HG02763 (cell line): ENCODE measurements at regions not wholly inside any gene's neighbourhood (a gene's known extent, or its start where the extent isn't known, plus 50 kb on each side); places are given as distances from the start of the nearest gene placed in this dataset.

Experiments used
- ATAC-seq: cut with Tn5 transposase; IDR thresholded peaks from one replicate; pipeline ENCODE4 v1.9.1; 2021; ENCODE audit warnings: mild to moderate bottlenecking, moderate library complexity; ENCODE audit not compliant: unreplicated experiment

DNA sequence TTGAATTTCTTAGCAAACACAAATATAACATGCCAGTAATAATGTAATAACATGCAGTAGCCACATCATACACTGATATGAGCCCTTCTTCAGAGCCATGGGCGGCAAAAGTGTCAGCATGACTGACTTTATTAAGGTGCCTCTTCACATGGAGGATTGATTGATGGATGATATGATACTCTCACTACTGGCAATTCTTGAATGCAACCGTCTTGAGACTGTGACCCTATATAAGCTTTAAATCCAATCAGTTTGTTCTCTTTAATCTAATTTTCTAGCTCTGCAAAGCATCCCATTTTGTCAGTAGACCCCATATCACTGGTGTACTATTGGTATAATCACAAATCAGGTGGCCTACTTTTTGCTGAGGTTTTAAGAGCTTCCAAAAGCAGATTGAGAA lies 463.7 kb upstream of the ROBO2 start:
- ATAC-seq: no peak

DNA sequence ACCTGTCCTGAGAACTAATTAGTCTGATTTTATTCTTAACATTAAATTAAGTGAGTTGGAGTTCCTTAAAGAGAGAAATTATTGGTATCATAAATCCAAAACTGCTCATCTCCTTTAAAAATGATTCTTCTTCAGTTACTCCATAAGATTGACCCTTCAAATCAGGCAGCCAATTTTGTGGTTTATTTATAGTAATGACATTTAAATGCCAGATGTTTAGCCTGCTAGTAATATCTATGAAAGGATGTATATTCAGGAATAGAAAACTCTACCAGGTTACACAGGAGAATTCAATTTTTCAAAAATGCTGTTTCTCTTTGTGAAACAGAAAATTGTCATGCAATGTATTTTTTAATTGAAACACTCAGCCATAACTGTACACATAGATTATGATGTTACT lies 457.8 kb upstream of the ROBO2 start:
- ATAC-seq: no peak

DNA sequence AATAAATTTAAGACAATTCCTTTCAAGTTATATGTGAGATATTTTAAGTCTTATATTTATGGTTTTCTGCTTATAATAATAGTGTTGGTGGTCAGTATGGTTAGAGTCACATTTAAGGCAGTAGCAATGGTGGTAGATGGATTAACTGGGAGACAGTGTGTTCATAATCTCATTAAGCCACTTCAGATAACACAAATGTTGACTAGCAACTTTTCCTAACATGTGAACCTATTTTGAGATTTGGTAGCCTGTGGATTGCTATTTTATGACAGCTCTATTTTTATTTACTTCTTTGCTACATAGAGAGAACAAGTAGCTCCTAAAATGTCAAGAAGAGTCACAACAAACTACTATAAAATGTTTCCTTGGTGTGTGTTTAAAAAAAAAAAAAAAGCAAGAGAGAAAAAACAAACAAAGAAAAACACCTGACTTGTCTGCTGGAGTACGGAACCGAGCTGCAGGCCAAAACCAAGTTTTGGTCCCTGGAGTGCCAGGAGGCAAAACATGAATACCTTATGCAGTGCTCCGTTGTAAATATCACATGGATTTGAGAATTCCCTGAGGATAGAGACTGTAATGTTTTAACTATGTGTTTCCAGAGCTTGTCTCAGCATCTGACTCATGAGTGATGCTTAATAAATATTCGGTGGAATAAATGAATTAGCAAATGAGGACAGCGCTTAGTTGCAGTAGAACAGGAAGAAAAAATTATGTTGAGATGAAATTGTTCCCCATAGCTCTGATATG lies 457.1 kb upstream of the ROBO2 start:
- ATAC-seq: no peak

DNA sequence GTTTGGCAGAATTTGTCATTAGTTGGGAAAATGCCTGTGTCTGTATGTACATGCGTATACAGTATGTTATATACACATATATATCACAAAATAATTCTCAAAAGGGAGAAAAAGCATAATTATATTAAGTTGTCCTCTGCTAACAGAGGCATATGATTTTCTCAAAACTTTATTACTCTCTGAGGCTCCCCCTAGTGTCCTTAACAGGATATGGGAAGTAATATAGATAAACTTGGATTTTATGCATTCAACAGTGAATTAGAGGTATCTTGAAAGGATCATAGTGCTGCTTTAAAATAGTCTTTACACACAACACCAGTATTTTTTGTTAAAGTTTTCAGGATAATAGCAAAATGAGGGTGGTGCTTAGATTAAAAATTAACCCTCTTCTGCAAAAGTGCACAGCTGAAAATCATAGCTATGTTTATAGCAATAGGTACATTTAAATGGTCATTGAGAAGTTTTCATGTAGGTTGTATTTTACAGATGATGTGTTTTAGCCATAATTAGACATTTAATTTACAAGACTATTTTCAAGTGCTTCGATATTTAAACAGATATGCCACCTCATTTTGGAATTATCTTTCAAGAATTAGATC lies 454.0 kb upstream of the ROBO2 start:
- no peak for ATAC-seq

DNA sequence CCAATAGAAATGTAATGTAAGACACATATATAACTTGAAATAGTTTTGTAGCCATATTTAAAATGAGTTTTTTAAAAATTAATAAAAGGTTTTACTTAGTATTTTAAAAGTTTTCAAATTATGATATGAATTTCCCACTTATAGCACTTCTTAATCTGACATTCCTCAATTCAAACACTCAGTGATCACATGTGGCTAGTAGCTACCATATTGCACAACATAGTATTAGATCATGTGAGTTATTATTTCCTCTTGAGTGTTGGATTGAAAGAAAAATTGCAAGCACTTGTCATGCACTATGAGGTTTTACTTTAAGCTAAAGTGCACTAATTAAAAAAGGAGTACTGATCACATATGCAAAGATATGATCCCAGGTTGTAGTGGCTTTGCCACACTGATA lies 453.4 kb upstream of the ROBO2 start:
- no peak for ATAC-seq

DNA sequence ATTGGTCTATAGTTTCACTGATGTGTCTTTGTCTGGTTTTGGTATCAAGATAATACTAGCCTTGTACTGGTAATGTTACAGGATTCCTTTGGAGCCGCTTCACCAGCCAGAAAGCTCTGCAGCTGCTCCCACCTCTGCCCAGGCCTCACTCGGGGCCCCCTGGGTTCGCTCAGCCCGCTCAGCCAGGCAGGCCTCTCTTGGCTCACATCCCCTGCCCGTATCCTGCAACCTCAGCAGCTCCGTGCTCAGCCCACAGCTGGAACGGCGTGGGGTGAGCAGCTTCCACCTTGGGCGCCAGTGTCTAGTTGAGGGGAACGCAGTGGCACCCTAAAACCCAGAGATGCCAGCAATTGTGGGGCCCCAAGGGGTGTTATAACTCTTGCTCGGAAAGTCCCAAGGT lies 429.7 kb upstream of the ROBO2 start:
- ATAC-seq: no peak

DNA sequence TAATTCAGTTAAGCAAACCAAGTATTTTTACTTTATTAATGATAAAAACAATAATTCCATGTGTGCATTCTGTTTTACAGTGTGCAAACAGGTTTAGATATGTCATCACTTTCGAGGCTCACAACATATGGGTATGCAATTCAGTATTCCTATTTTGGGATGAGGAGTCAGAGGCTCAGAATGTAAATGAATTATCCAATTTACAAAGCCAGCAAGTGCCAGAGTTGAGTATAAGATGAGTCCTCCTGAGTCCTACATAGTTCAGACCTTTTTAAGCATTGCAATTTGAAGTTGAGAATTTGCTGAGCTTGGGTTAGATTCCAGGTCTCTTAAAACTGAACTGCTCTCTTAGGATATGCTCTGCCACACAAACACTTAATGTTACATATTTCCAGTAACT lies 424.2 kb upstream of the ROBO2 start:
- no peak for ATAC-seq

DNA sequence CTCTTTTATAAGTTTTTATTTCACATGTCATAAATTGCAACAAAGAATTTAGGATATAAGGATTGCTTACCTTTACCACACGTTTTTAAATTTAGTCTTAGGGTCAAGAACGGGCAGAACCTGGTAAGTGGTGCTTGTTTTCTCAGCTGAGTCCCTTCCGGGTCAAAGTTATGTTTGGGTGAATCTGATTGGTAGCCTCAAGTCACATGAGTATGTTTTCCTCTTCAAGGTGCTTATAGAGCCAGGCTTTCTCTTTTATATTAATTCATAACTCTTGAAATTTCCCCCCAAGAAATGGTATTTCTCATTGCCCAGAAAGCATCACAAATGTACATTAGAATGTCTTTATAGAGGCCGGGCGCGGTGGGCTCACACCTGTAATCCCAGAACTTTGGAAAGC lies 415.7 kb upstream of the ROBO2 start:
- no peak for ATAC-seq

DNA sequence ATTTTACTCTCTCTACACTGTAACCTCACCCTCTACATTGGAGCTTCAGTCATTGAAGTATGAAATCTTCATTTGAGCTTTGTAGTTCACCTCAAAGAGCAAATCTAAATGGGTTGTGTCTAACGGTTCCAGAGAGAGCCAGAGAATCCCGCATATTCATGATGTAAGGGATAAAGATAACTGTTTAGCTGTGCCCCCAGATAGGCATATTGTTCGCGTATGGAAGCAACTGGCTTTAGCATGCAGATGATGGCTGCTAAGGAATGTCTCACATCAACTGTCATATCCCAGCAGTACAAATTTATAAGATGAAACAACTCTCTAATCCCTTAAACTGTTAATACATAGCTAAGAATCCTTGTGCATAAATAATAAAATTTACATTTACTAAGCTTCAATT lies 412.7 kb upstream of the ROBO2 start:
- no peak for ATAC-seq

DNA sequence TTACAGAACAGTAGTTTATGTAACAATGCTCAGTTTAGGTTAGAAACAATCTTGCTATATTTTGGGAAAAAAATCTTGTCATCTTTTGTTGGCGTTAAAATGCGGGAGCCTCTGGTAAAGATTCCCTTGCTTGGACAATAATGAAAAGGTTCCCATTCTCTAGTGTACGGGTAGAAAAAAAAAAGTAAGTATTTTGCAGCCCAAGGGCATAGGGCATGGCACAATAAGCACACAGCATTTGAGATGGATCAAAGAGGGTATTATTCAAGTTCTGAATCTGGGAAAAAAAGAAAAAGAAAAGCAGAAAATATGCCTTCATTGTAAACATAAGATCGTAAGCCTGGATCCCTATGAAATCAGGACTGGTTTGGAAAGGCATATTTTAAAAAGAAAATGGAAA lies 408.6 kb upstream of the ROBO2 start:
- ATAC-seq: no peak

DNA sequence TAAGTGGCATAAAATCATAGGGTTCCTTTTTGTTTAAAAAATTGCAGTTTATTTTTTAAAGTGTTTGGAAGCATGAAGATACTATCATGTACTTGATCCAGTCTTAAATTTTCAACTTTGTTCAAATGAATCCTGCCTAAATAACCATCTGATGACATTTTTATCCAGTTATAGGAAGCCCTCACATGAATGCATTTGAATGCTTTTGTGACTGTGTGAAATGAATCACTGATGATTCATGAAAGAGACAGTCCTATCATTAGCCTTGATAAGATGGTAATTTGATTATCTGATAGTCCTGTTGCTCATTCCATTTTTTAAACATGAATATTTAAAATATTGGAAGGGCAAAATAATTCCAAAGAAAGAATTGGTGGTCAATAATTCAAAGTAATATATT lies 401.9 kb upstream of the ROBO2 start:
- ATAC-seq: no peak

DNA sequence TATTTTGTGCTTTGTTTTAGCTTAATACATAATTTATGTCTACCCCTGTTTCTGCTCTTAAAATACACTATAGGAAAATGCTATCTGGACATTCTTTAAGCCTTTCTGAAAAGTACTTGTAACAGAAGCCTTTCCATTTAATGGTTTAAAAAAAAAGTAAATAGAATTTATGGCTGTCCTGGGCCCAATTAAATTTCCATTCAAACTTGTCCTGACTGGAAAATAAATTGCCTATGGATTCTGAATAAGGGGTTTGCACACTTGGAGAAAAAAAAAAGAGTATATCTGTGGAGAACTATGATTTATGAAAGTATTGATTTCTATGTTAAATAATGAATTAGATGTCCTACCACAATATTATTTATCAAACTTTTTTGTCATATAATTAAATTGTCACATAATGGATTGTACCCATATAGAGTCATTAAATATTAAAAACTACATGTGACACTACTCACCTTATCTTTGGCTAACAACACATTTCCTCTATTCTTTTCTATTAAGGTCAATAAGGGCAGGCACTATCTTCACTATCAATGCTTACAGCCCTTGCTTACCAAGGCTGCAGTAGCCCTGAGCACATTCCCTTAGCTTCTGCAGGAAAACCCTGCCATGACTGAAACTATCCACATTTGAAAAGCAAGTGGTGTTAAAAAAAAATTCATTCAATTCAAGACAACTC lies 396.1 kb upstream of the ROBO2 start:
- no peak for ATAC-seq

DNA sequence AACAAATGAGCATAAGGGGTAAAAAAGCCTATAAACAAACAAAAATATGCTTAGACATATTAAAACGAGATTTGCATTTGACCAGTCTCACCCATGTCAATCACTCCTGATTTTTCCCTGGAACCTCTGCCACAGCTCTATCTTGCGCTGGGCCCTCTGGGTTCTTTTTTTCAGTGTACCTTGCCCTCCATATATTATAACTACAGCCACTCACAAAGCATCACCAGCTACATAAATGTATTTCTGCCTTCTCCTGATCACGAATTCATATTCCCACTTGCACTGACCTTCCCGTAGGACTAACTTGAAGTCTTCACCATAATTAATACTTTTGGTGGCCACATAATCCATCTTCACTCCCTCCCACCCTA lies 395.6 kb upstream of the ROBO2 start:
- no peak for ATAC-seq

DNA sequence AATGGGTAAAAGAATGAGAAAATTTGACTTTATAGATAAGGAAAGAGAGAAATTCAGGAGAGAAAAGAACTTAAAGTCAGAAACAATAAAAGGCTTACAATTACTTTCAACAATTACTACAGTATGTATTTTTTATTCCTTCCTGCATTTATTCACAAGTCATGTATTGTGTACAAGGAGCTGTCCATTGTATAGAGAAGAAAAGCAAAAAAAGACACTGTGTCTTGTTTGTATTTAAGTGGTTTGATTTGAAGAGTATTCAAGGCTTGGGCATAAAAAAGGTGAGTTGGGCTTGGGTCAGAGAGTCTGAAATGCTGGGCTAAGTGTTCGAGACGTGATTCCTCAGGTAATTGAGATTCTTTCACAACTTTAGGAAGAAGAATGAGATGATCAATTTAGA lies 394.2 kb upstream of the ROBO2 start:
- ATAC-seq: no peak

DNA sequence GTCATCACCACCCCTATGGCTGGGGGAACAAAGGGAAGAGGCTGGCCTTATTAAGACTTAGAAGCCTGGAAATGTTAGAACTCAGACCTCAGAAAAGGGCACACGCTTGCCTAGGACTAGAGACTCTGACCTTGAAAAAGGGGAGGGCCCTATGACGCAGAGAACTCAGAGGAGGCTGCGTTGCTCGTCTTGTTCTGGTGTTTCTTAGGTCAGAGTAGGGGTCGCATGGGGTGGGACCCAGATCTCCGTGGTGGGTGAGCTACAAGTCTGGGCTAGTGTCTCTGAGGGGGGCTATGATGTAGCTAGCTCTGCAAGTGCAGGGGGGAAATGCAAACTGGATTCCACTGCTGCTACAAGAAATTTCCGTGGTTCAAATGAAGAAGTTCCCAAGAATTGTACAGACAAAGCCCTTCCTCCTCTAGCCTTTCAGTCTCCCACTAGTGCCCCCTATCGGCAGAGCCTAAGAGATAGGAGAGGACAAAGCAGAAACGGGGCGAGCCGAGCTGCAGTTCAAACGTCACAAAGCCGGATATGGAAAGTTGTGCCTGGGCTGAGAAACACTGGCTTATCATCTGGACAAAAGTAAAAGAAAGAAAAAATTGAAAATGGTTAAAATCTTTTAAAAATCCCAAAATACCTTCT lies 392.9 kb upstream of the ROBO2 start:
- ATAC-seq: no peak

DNA sequence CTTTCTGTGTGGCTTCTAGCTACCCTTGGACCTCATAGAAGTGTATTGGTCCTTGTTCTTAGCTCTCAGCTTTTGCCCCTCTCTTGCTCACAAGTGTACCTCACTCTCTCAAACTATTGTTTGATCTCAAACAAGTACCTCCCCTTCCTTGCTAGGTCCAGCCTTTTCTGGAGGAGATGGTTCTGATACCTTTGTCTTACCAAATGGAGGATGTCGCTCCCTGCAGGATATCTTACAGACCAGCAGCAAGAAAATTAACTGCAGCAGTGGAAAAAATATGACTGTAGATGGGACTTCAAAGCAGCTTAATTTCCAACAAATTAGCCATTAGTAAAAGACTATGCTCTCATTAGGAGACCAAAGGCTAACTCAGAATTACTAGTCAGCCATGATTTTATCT lies 388.1 kb upstream of the ROBO2 start:
- no peak for ATAC-seq

DNA sequence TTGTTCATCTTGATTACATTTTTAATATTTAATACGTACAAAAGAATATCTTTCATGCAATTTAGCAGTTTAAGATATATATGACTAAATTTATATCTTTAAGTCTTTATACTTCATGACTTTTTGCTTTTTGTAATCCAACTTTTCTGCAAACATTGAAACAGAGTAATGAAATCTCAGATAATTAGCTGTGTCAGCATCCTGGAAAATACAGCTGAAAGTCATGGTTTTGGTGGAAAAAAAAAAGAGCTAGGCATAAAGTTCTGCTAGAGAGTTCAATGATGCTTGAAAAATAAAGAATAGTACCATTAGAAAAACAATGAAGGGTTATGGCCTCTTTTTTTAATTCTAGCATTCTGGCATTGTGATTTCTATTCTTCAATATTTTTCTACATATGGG lies 387.4 kb upstream of the ROBO2 start:
- no peak for ATAC-seq

DNA sequence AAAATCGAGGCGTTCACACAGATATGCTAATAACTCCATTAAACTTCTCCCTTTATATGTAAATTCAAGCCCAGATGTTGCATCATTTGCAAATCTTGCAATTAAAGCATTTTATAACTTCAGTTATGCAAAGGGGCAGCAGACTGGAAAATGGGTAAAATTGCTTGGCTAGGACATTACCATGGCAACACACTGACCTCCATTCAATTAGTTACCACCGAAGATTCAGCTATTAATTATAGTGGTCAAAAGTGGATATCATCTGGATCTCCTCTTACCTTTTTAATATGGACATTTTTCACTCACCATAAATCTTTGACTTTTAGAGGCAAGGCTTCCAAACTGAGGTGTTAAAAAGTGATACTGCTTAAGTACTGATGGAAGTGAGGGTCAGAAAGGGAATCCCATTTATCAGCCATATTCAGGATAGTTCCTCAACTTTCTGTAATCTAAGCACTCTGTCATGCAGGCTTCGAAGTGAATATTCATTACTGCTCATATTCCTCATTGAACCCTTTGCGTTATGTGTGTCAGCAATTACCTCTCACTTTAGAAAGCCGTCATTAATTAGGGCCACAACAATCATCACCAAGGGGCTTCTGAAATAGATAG lies 386.2 kb upstream of the ROBO2 start:
- ATAC-seq: no peak

DNA sequence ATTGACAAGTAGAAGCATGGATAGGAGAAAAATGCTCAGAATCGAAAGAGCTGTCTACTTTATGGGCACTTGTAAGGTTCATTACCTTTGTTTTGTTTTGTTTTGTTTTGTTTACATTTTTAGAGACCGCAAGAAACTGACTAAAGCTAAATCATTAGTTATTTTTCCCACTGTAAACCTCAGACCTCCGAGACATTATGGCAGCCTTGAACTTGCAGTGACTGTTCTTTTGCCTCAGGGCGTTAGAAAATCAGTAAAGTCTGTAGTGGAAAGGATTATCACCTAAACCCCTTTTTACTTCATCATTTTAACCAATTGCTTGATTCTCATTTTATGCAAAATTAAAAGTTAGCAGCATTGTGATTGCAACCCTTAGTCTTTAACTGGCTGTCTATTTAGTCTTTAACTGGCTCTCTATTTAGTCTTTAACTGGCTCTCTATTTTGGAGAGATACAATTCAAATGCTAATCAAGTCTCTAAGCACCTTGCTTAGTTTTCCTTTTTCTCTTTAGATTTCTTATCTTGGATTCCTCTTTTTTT lies 383.3 kb upstream of the ROBO2 start:
- no peak for ATAC-seq

DNA sequence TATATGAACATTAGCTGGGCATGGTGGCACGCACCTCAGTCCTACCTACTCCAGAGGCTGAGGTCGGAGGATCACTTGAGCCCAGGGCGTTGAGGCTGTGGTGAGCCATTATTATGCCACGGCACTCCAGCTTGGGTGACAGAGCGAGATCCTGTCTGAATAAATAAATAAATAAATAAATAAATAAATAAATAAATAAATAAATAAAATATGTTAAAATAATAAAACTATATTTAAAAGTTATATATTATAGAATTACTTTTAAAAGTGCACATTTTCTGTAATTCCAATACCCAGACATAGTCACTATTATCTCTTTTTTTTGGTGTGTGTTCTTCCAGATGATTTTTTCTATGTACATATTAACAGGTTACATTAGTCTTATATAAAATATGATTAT lies 382.0 kb upstream of the ROBO2 start:
- ATAC-seq: no peak

DNA sequence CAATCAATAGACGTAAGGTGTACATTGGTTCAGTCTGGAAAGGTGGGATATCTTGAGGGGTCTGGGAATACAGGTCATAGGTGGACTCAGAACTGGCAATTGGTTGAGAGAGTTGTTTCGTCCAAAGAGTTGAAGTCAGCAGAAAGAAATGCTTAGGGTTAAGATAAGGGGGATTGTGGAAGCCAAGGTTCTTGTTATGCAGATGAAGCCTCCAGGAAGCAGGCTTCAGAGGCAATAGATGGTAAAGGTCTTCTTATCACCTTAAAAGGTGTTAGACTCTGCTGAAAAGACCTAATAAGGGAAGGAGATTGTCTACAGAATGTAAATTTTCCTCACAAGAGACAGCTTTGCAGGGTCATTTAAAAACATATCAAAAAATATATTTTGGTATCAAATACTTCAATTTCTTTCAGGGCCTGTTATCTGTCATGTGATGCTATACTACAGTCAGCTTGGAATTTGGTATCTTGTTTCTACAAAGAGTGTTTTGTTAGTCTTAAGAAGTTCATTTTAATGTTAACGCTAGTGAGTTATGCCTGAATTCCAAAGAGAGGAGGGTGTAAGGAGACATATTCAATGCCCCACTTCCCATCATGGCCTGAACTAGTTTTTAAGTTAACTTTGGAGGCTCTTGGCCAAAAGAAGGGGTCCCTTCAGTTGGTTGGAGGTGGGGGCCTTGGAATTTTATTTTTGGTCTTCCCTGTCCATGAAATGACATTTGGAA lies 378.2 kb upstream of the ROBO2 start:
- ATAC-seq: no peak
